Hematopoietic multipotent progenitor cell treated with erythropoietin and hydrocortisone succinate and interleukin-3 and kit ligand, for 8 days (in vitro differentiated cells): ENCODE measurements at regions not wholly inside any gene's neighbourhood (a gene's known extent, or its start where the extent isn't known, plus 50 kb on each side); places are given as distances from the start of the nearest gene placed in this dataset.
"Not testable (repeated sequence)": the region's sequence is repeated elsewhere in the genome, so short reads cannot be mapped to it uniquely, and the experiment has no call there.

Experiments used
- DNase-seq: peaks from one replicate; pipeline ENCODE4 v3.0.0-alpha.2; 2015

GRCh38 chr4:189800545-189801088 lies 140.1 kb upstream of the FRG1 start:
- no peak for DNase-seq

- DNase-seq, result no peak
Measured at GRCh38 chr4:189802884-189803283, 137.8 kb upstream of the FRG1 start.

- DNase-seq, result peak; percentile 86
Measured at GRCh38 chr4:189804894-189805293, 135.8 kb upstream of the FRG1 start.

GRCh38 chr4:189806506-189806905 lies 134.2 kb upstream of the FRG1 start:
- no peak for DNase-seq

GRCh38 chr4:189807031-189807430 lies 133.6 kb upstream of the FRG1 start:
- no peak for DNase-seq

- DNase-seq, result no peak
Measured at GRCh38 chr4:189809241-189809735, 131.4 kb upstream of the FRG1 start.

GRCh38 chr4:189809839-189810238 lies 130.8 kb upstream of the FRG1 start:
- no peak for DNase-seq

- DNase-seq, result not testable (repeated sequence)
Measured at GRCh38 chr4:189810318-189811181, 130.1 kb upstream of the FRG1 start.

- no peak for DNase-seq
Measured at GRCh38 chr4:189815404-189816192, 125.1 kb upstream of the FRG1 start.

GRCh38 chr4:189822326-189822725 lies 118.3 kb upstream of the FRG1 start:
- DNase-seq, result no peak

- DNase-seq, result no peak
Measured at GRCh38 chr4:189823591-189823990, 117.1 kb upstream of the FRG1 start.

- no peak for DNase-seq
Measured at GRCh38 chr4:189825466-189825865, 115.2 kb upstream of the FRG1 start.

- no peak for DNase-seq
Measured at GRCh38 chr4:189826657-189827056, 114.0 kb upstream of the FRG1 start.

GRCh38 chr4:189828081-189828697 lies 112.5 kb upstream of the FRG1 start:
- DNase-seq, result no peak

- no peak for DNase-seq
Measured at GRCh38 chr4:189832528-189832927, 108.1 kb upstream of the FRG1 start.

- no peak for DNase-seq
Measured at GRCh38 chr4:189834616-189835015, 106.1 kb upstream of the FRG1 start.

GRCh38 chr4:189835505-189835904 lies 105.2 kb upstream of the FRG1 start:
- DNase-seq, result no peak

GRCh38 chr4:189837471-189837870 lies 103.2 kb upstream of the FRG1 start:
- no peak for DNase-seq

- peak; percentile 92 for DNase-seq
Measured at GRCh38 chr4:189838821-189839497, 101.7 kb upstream of the FRG1 start.

GRCh38 chr4:189840356-189840755 lies 100.3 kb upstream of the FRG1 start:
- no peak for DNase-seq

- no peak for DNase-seq
Measured at GRCh38 chr4:189843413-189844009, 97.2 kb upstream of the FRG1 start.
